ENCODE measurements at regions not wholly inside any gene's neighbourhood (a gene's known extent, or its start where the extent isn't known, plus 50 kb on each side); places are given as distances from the start of the nearest gene placed in this dataset.

DNA sequence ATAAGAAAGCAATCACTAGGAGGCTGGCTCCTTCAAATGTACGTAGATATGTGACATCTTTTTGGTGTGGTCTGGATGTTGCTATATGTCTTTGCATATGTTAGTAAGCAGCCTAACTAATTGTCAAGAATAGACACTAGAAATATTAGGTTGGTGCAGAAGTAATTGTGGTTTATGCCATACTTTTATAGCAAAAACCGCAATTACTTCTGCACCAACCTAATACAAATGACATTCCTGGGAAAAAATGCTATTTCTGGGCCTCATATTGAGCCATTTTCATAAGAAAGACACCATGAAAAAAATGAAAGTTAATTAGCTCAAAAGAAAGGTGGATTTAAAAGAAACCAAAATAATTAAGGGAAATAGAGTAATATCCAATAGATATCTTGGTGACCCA, 555.8 kb downstream of the ZNF385D start:
- TF ChIP-seq EZH2phosphoT487 (IDR thresholded peaks at IDR 0.05; ENCODE audit: insufficient read depth, low read depth) = no peak
- TF ChIP-seq EZH2 (IDR thresholded peaks at IDR 0.05; ENCODE audit: insufficient read depth, poor library complexity, severe bottlenecking) = no peak
